ENCODE measurements at regions not wholly inside any gene's neighbourhood (a gene's known extent, or its start where the extent isn't known, plus 50 kb on each side); places are given as distances from the start of the nearest gene placed in this dataset.

- no peak for TF ChIP-seq CTCF (IDR thresholded peaks at IDR 0.05; ENCODE audit: insufficient read depth, low read length, poor library complexity, severe bottlenecking)
- no peak for TF ChIP-seq EZH2phosphoT487 (conservative IDR thresholded peaks at IDR 0.05; ENCODE audit: low read length)
These were observed 584.8 kb downstream of the PPARGC1A start for GRCh38 chr4:23305026-23305425.

Data from SU-DHL-6 (cell line).